CD4-positive, alpha-beta T cell (primary cell): ENCODE measurements at regions not wholly inside any gene's neighbourhood (a gene's known extent, or its start where the extent isn't known, plus 50 kb on each side); places are given as distances from the start of the nearest gene placed in this dataset.

Source experiments
- ATAC-seq: fragments of 200-7000 bp; cut with Tn5 transposase; one replicate; pipeline ENCODE4 v1.10.0; 2022; ENCODE audit warnings: mild to moderate bottlenecking; ENCODE audit not compliant: poor library complexity
- CTCF ChIA-PET: fragments of 350-600 bp; sonication (Branson Sonifier 250); formaldehyde crosslinking; loops from one replicate; lab custom pipeline; 2021; ENCODE audit warnings: antibody characterized with exemption, inconsistent platforms; lab: Charles Lee
- POLR2A ChIA-PET: fragments of 350-600 bp; sonication (Branson Sonifier 250); formaldehyde crosslinking; loops from one replicate; lab custom pipeline; 2021; ENCODE audit warnings: antibody characterized with exemption, inconsistent platforms; lab: Charles Lee
- DNase-seq, 14 experiments: peaks; one replicate each; pipeline ENCODE4 v3.0.0-alpha.2; 2013 to 2020; ENCODE audit warnings: mixed read lengths in 2 of 14
- H3K27ac ChIP-seq, 2 donors: one replicate each; pipeline versions ENCODE4 v1.5.1 to v1.7.0; 2013; ENCODE audit warnings: low read length in 2 of 2, low read depth in 1 of 2, mild to moderate bottlenecking in 1 of 2
- H3K27me3 ChIP-seq, 2 experiments: 1 replicate in 1 of 2; 2 replicates in 1 of 2; pipeline versions ENCODE4 v1.6.1 to v1.7.0; 2013; ENCODE audit warnings: low read length in 2 of 2, control low read depth in 1 of 2, mild to moderate bottlenecking in 1 of 2, moderate library complexity in 1 of 2; ENCODE audit not compliant: insufficient read depth in 2 of 2, control insufficient read depth in 1 of 2
- H3K36me3 ChIP-seq: one replicate; pipeline ENCODE4 v1.6.1; 2013; ENCODE audit warnings: low read length, control low read depth; ENCODE audit not compliant: insufficient read depth
- H3K4me1 ChIP-seq: one replicate; pipeline ENCODE4 v1.6.1; 2013; ENCODE audit warnings: low read length, control low read depth; ENCODE audit not compliant: insufficient read depth
- H3K4me3 ChIP-seq: one replicate; pipeline ENCODE4 v1.5.1; 2013; ENCODE audit warnings: mild to moderate bottlenecking, low read length, moderate library complexity
- H3K9me3 ChIP-seq, 2 experiments: 1 replicate in 1 of 2; 2 replicates in 1 of 2; pipeline versions ENCODE4 v1.6.1 to v1.7.0; 2013; ENCODE audit warnings: low read length in 2 of 2, mild to moderate bottlenecking in 2 of 2, control low read depth in 1 of 2, moderate library complexity in 1 of 2; ENCODE audit not compliant: control insufficient read depth in 1 of 2, insufficient read depth in 1 of 2
- H3K27ac Mint-ChIP-seq: one replicate; pipeline ENCODE4 v1.8.0; 2020; ENCODE audit warnings: mixed read lengths
- H3K27me3 Mint-ChIP-seq: one replicate; pipeline ENCODE4 v1.8.0; 2021; ENCODE audit warnings: mixed read lengths
- H3K36me3 Mint-ChIP-seq: one replicate; pipeline ENCODE4 v1.8.0; 2021; ENCODE audit warnings: low read depth, mixed read lengths
- H3K4me1 Mint-ChIP-seq: one replicate; pipeline ENCODE4 v1.8.0; 2021; ENCODE audit warnings: low read depth, mixed read lengths
- H3K4me3 Mint-ChIP-seq: one replicate; pipeline ENCODE4 v1.8.0; 2020; ENCODE audit warnings: mild to moderate bottlenecking, mixed read lengths
- H3K9me3 Mint-ChIP-seq: one replicate; pipeline ENCODE4 v1.8.0; 2020; ENCODE audit warnings: mixed read lengths
- intact Hi-C, 2 experiments: fragments of 100-400 bp; cut with DNase I in 1 of 2; cut with micrococcal nuclease in 1 of 2; formaldehyde crosslinking; loops; one replicate each; pipeline versions ENCODE4 v1.15.1 to v1.9.0; 2023 to 2025; cut with DNase I, micrococcal nuclease
- TF ChIP-seq, protein P1 (sequence below): fragments of 200-600 bp; IDR thresholded peaks from one replicate; pipeline ENCODE4 v1.8.0; 2022; ENCODE audit warnings: antibody characterized with exemption, mild to moderate bottlenecking

GRCh38 chr12:98059659-98060343, 455.6 kb upstream of the TMPO start:
- no peaks in the 10 kb centered on the region for H3K4me1 ChIP-seq
- Mint-ChIP-seq H3K9me3 (no peaks in the 10 kb centered on the region), H3K4me3 (no peak overlapping the region), H3K27me3 (no peaks in the 10 kb centered on the region), H3K4me1 (no peaks in the 10 kb centered on the region), H3K27ac (no peak overlapping the region), H3K36me3 (no peaks in the 10 kb centered on the region)
- H3K4me3 ChIP-seq = no peak overlapping the region
- CTCF ChIA-PET = no interaction called here
- H3K27me3 ChIP-seq = no peaks in the 10 kb centered on the region
- no peaks in the 10 kb centered on the region for H3K9me3 ChIP-seq
- no peak overlapping the region for H3K27ac ChIP-seq
- POLR2A ChIA-PET = interaction anchor here (0.7 kb wide), 1 partner anchor 98 kb away, joined by 3 read pairs; no protein-coding TSS in a partner anchor
- no peaks in the 10 kb centered on the region for H3K36me3 ChIP-seq
- intact Hi-C loops = no loop called here
- TF ChIP-seq, protein P1, sequence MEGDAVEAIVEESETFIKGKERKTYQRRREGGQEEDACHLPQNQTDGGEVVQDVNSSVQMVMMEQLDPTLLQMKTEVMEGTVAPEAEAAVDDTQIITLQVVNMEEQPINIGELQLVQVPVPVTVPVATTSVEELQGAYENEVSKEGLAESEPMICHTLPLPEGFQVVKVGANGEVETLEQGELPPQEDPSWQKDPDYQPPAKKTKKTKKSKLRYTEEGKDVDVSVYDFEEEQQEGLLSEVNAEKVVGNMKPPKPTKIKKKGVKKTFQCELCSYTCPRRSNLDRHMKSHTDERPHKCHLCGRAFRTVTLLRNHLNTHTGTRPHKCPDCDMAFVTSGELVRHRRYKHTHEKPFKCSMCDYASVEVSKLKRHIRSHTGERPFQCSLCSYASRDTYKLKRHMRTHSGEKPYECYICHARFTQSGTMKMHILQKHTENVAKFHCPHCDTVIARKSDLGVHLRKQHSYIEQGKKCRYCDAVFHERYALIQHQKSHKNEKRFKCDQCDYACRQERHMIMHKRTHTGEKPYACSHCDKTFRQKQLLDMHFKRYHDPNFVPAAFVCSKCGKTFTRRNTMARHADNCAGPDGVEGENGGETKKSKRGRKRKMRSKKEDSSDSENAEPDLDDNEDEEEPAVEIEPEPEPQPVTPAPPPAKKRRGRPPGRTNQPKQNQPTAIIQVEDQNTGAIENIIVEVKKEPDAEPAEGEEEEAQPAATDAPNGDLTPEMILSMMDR = no peak
- ATAC-seq = no peak
- no peak for DNase-seq

DNA sequence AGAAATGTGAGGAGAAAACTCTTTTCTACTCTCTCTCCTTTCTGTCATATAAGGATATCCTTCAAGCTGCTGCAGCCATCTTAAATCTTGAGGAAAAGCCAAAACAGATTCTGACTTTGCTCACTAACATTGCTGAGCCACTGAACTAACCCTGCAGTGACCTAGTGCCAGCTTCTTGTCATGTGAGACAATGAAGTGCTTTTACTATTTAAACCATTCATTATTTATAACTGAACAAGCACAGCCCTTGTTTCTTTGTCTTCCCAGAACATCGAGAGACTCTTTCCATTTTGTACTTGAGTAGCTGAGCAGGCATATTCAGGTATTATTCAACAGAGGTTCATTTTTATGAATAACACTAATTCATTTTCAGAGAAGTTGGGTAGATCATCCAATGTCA, 455.0 kb upstream of the TMPO start:
- ChIA-PET POLR2A (interaction anchor here (0.7 kb wide), 1 partner anchor 98 kb away, joined by 3 read pairs; no protein-coding TSS in a partner anchor), CTCF (no interaction called here)
- no peak for DNase-seq
- H3K36me3 Mint-ChIP-seq = no peaks in the 10 kb centered on the region
- H3K9me3 ChIP-seq = no peaks in the 10 kb centered on the region
- no peak overlapping the region for H3K4me3 ChIP-seq
- no peaks in the 10 kb centered on the region for H3K4me1 Mint-ChIP-seq
- intact Hi-C loops = no loop called here
- no peaks in the 10 kb centered on the region for H3K36me3 ChIP-seq
- no peaks in the 10 kb centered on the region for H3K27me3 Mint-ChIP-seq
- H3K27ac Mint-ChIP-seq = no peak overlapping the region
- TF ChIP-seq, protein P1 = no peak
- no peak for ATAC-seq
- no peak overlapping the region for H3K27ac ChIP-seq
- no peak overlapping the region for H3K4me3 Mint-ChIP-seq
- H3K9me3 Mint-ChIP-seq = no peaks in the 10 kb centered on the region
- no peaks in the 10 kb centered on the region for H3K4me1 ChIP-seq
- H3K27me3 ChIP-seq = no peaks in the 10 kb centered on the region

GRCh38 chr12:98062464-98063245, 452.7 kb upstream of the TMPO start:
- Mint-ChIP-seq H3K27ac (no peak overlapping the region), H3K9me3 (no peaks in the 10 kb centered on the region)

More at GRCh38 chr12:98062464-98063245, 452.7 kb upstream of the TMPO start:
- Histone ChIP-seq H3K4me1 (no peaks in the 10 kb centered on the region), H3K4me3 (no peak overlapping the region), H3K27ac (no peak overlapping the region), H3K36me3 (no peaks in the 10 kb centered on the region), H3K9me3 (no peaks in the 10 kb centered on the region), H3K27me3 (no peaks in the 10 kb centered on the region)
- intact Hi-C loops = no loop called here
- Mint-ChIP-seq H3K36me3 (no peaks in the 10 kb centered on the region), H3K4me3 (no peak overlapping the region), H3K4me1 (no peaks in the 10 kb centered on the region), H3K27me3 (no peaks in the 10 kb centered on the region)
- ChIA-PET POLR2A (no interaction called here), CTCF (no interaction called here)
- DNase-seq (no peak), ATAC-seq (no peak)
- TF ChIP-seq, protein P1 = no peak
